ENCODE measurements at regions not wholly inside any gene's neighbourhood (a gene's known extent, or its start where the extent isn't known, plus 50 kb on each side); places are given as distances from the start of the nearest gene placed in this dataset.

- intact Hi-C loops (cut with micrococcal nuclease) (no loop called here), dilution Hi-C loops (cut with MboI; ENCODE audit: extremely low pct_ligation_motif_present, low sequenced_read_pairs) (no loop called here)
- no TSS peak for BruUV-seq (replicated peaks)
- Histone ChIP-seq H3K4me1 (ENCODE audit: control insufficient read depth, extremely low read depth, insufficient read depth, low read length) (no peaks in the 10 kb centered on the region), H3K27ac (ENCODE audit: insufficient read depth, low read depth, low read length) (no peak overlapping the region), H3K4me3 (replicated peaks in 1 of 3; ENCODE audit: insufficient read depth in 1 of 3, low read depth in 1 of 3, low read length in 3 of 3) (no peak overlapping the region), H3K27me3 (ENCODE audit: control insufficient read depth in 2 of 2, insufficient read depth in 2 of 2, low read length in 2 of 2) (no peaks in the 10 kb centered on the region), H3K9ac (replicated peaks; ENCODE audit: extremely low read depth, insufficient read depth, low read length) (no peak overlapping the region), H3K9me3 (replicated peaks; ENCODE audit: control insufficient read depth, insufficient read depth, low read length) (no peaks in the 10 kb centered on the region), H4K20me1 (replicated peaks; ENCODE audit: control insufficient read depth, extremely low read depth, insufficient read depth, low read length) (no peaks in the 10 kb centered on the region), H2AFZ (ENCODE audit: low read depth, low read length) (no peak overlapping the region), H3K4me2 (ENCODE audit: insufficient read depth, low read length) (no peak overlapping the region), H3K79me2 (ENCODE audit: control insufficient read depth, insufficient read depth, low read length) (no peaks in the 10 kb centered on the region), H3K36me3 (ENCODE audit: control insufficient read depth in 2 of 2, extremely low read depth in 1 of 2, insufficient read depth in 2 of 2, low read length in 2 of 2) (no peaks in the 10 kb centered on the region), H3K9me1 (replicated peaks; ENCODE audit: control insufficient read depth, extremely low read depth, insufficient read depth, low read length) (no peaks in the 10 kb centered on the region)
- POLR2A ChIA-PET = no interaction called here
- FAIRE-seq = no peak
- no peak for DNase-seq (ENCODE audit: low read depth, low spot score)
- CTCF ChIA-PET = no interaction called here
- TF ChIP-seq EZH2 (IDR thresholded peaks at IDR 0.05; ENCODE audit: borderline replicate concordance, low read depth, low read length, severe bottlenecking) (no peak), GATA2 (IDR thresholded peaks at IDR 0.05; ENCODE audit: insufficient read depth, insufficient read length, low read depth, low read length) (no peak), FOS (IDR thresholded peaks at IDR 0.05; ENCODE audit: borderline replicate concordance, insufficient read depth, low read length) (no peak), CTCF (IDR thresholded peaks at IDR 0.05; ENCODE audit: extremely low read depth in 1 of 2, insufficient read depth in 1 of 2, low read depth in 1 of 2, low read length in 2 of 2) (no peak)
These were observed 156.2 kb downstream of the PABPC4L start for GRCh38 chr4:134045411-134045810.

- intact Hi-C loops (cut with micrococcal nuclease) = no loop called here
- ChIA-PET CTCF (no interaction called here), POLR2A (no interaction called here)
- DNase-seq (ENCODE audit: low read depth, low spot score) (no peak), FAIRE-seq (no peak)
- BruUV-seq (replicated peaks) = no TSS peak
- no peak overlapping the region for H3K4me2 ChIP-seq (ENCODE audit: insufficient read depth, low read length)
- no peak overlapping the region for H2AFZ ChIP-seq (ENCODE audit: low read depth, low read length)
- dilution Hi-C loops (cut with MboI; ENCODE audit: extremely low pct_ligation_motif_present, low sequenced_read_pairs) = no loop called here
- H3K4me1 ChIP-seq (ENCODE audit: control insufficient read depth, extremely low read depth, insufficient read depth, low read length) = no peaks in the 10 kb centered on the region
- H3K4me3 ChIP-seq (replicated peaks in 1 of 3; ENCODE audit: insufficient read depth in 1 of 3, low read depth in 1 of 3, low read length in 3 of 3) = no peak overlapping the region
- no peaks in the 10 kb centered on the region for H3K9me3 ChIP-seq (replicated peaks; ENCODE audit: control insufficient read depth, insufficient read depth, low read length)
- H3K9me1 ChIP-seq (replicated peaks; ENCODE audit: control insufficient read depth, extremely low read depth, insufficient read depth, low read length) = no peaks in the 10 kb centered on the region
- no peaks in the 10 kb centered on the region for H3K79me2 ChIP-seq (ENCODE audit: control insufficient read depth, insufficient read depth, low read length)
- no peaks in the 10 kb centered on the region for H3K27me3 ChIP-seq (ENCODE audit: control insufficient read depth in 2 of 2, insufficient read depth in 2 of 2, low read length in 2 of 2)
- H4K20me1 ChIP-seq (replicated peaks; ENCODE audit: control insufficient read depth, extremely low read depth, insufficient read depth, low read length) = no peaks in the 10 kb centered on the region
- H3K27ac ChIP-seq (ENCODE audit: insufficient read depth, low read depth, low read length) = no peak overlapping the region
- no peak for TF ChIP-seq FOS (IDR thresholded peaks at IDR 0.05; ENCODE audit: borderline replicate concordance, insufficient read depth, low read length)
- TF ChIP-seq EZH2 (IDR thresholded peaks at IDR 0.05; ENCODE audit: borderline replicate concordance, low read depth, low read length, severe bottlenecking) = no peak
- TF ChIP-seq MYC (IDR thresholded peaks at IDR 0.05; ENCODE audit: low read depth, low read length) = no peak
- no peak for TF ChIP-seq MAX (IDR thresholded peaks at IDR 0.05; ENCODE audit: insufficient read depth, insufficient read length)
- TF ChIP-seq CTCF (IDR thresholded peaks at IDR 0.05; ENCODE audit: extremely low read depth in 1 of 2, insufficient read depth in 1 of 2, low read depth in 1 of 2, low read length in 2 of 2) = no peak
- TF ChIP-seq POLR2AphosphoS5 (IDR thresholded peaks at IDR 0.05; ENCODE audit: insufficient read depth, low read depth, low read length) = no peak
- TF ChIP-seq POLR2A (IDR thresholded peaks at IDR 0.05; ENCODE audit: low read depth, low read length) = no peak
- TF ChIP-seq GATA2 (IDR thresholded peaks at IDR 0.05; ENCODE audit: insufficient read depth, insufficient read length, low read depth, low read length) = no peak
- TF ChIP-seq JUN (IDR thresholded peaks at IDR 0.05; ENCODE audit: borderline replicate concordance, insufficient read depth, insufficient read length, low read depth) = no peak
- H3K9ac ChIP-seq (replicated peaks; ENCODE audit: extremely low read depth, insufficient read depth, low read length) = no peak overlapping the region
- H3K36me3 ChIP-seq (ENCODE audit: control insufficient read depth in 2 of 2, extremely low read depth in 1 of 2, insufficient read depth in 2 of 2, low read length in 2 of 2) = no peaks in the 10 kb centered on the region
These were observed 158.3 kb downstream of the PABPC4L start for GRCh38 chr4:134043266-134043665.
